Neuronal stem cell (in vitro differentiated cells): ENCODE measurements at regions not wholly inside any gene's neighbourhood (a gene's known extent, or its start where the extent isn't known, plus 50 kb on each side); places are given as distances from the start of the nearest gene placed in this dataset.

ENCODE experiments used
- DNase-seq: peaks from one replicate; pipeline ENCODE4 v3.0.0-alpha.2; 2013; ENCODE audit warnings: low spot score
- H2AFZ ChIP-seq: one replicate; pipeline ENCODE4 v1.6.1; 2013; ENCODE audit warnings: mild to moderate bottlenecking, low read length, inconsistent platforms
- H2AK5ac ChIP-seq: 2 replicates; pipeline ENCODE4 v1.6.1; 2013; ENCODE audit warnings: low read depth, mild to moderate bottlenecking, inconsistent platforms, low read length, moderate library complexity, mixed read lengths
- H2BK120ac ChIP-seq: 2 replicates; pipeline ENCODE4 v1.6.1; 2013; ENCODE audit warnings: low read depth, mild to moderate bottlenecking, inconsistent platforms, low read length, moderate library complexity, mixed read lengths
- H2BK12ac ChIP-seq: one replicate; pipeline ENCODE4 v1.6.1; 2013; ENCODE audit warnings: low read length, inconsistent platforms
- H2BK15ac ChIP-seq: 2 replicates; pipeline ENCODE4 v1.6.1; 2013; ENCODE audit warnings: mild to moderate bottlenecking, low read length, inconsistent platforms, mixed read lengths
- H2BK5ac ChIP-seq: one replicate; pipeline ENCODE4 v1.6.1; 2013; ENCODE audit warnings: inconsistent platforms, mild to moderate bottlenecking, low read length, moderate library complexity
- H3K14ac ChIP-seq: one replicate; pipeline ENCODE4 v1.6.1; 2013; ENCODE audit warnings: low read length, inconsistent platforms
- H3K18ac ChIP-seq: 2 replicates; pipeline ENCODE4 v1.6.1; 2013; ENCODE audit warnings: low read length, inconsistent platforms
- H3K23ac ChIP-seq: 2 replicates; pipeline ENCODE4 v1.6.1; 2013; ENCODE audit warnings: low read depth, mild to moderate bottlenecking, mixed read lengths, low read length, inconsistent platforms; ENCODE audit not compliant: poor library complexity
- H3K27ac ChIP-seq: replicated peaks from 3 replicates; pipeline ENCODE4 v1.5.1; 2013; ENCODE audit warnings: low read length, inconsistent platforms
- H3K27me3 ChIP-seq, 3 experiments: 2 replicates each; pipeline ENCODE4 v1.6.1; 2013; ENCODE audit warnings: low read length in 3 of 3, mild to moderate bottlenecking in 2 of 3, inconsistent platforms in 1 of 3, low read depth in 1 of 3, mixed read lengths in 1 of 3, moderate library complexity in 1 of 3; ENCODE audit not compliant: control insufficient read depth in 3 of 3, insufficient read depth in 3 of 3
- H3K36me3 ChIP-seq, 2 donors: replicated peaks in 1 of 2; 2 replicates each; pipeline ENCODE4 v1.6.1; 2013; ENCODE audit warnings: low read length in 2 of 2; ENCODE audit not compliant: control insufficient read depth in 2 of 2, insufficient read depth in 2 of 2
- H3K4ac ChIP-seq: 2 replicates; pipeline ENCODE4 v1.6.1; 2013; ENCODE audit warnings: inconsistent platforms, mild to moderate bottlenecking, low read length, moderate library complexity
- H3K4me1 ChIP-seq, 2 donors: 1 replicate in 1 of 2; 2 replicates in 1 of 2; pipeline ENCODE4 v1.6.1; 2013; ENCODE audit warnings: low read length in 2 of 2, low read depth in 1 of 2; ENCODE audit not compliant: control insufficient read depth in 2 of 2, insufficient read depth in 1 of 2
- H3K4me2 ChIP-seq: one replicate; pipeline ENCODE4 v1.6.1; 2013; ENCODE audit warnings: mild to moderate bottlenecking, low read length, inconsistent platforms; ENCODE audit not compliant: insufficient read depth, poor library complexity, severe bottlenecking
- H3K4me3 ChIP-seq, 2 donors: 2 replicates each; pipeline ENCODE4 v1.5.1; 2013; ENCODE audit warnings: low read length in 2 of 2, mild to moderate bottlenecking in 2 of 2, inconsistent platforms in 1 of 2, moderate library complexity in 1 of 2
- H3K79me1 ChIP-seq: one replicate; pipeline ENCODE4 v1.6.1; 2013; ENCODE audit warnings: low read depth, mild to moderate bottlenecking, inconsistent platforms, low read length, moderate library complexity
- H3K9ac ChIP-seq: one replicate; pipeline ENCODE4 v1.6.1; 2013; ENCODE audit warnings: mild to moderate bottlenecking, low read depth, low read length, inconsistent platforms; ENCODE audit not compliant: poor library complexity
- H3K9me3 ChIP-seq, 2 donors: replicated peaks in 1 of 2; 2 replicates each; pipeline versions ENCODE3 to v1.6.1; 2013; ENCODE audit warnings: low read length in 2 of 2, mild to moderate bottlenecking in 2 of 2, inconsistent platforms in 1 of 2, low read depth in 1 of 2, mixed read lengths in 1 of 2, moderate library complexity in 1 of 2; ENCODE audit not compliant: control insufficient read depth in 2 of 2, insufficient read depth in 1 of 2
- H4K8ac ChIP-seq: one replicate; pipeline ENCODE4 v1.6.1; 2013; ENCODE audit warnings: low read depth, mild to moderate bottlenecking, inconsistent platforms, low read length, moderate library complexity
- H4K91ac ChIP-seq: one replicate; pipeline ENCODE4 v1.6.1; 2013; ENCODE audit warnings: low read length, low read depth, mild to moderate bottlenecking, inconsistent platforms; ENCODE audit not compliant: poor library complexity
- WGBS, 2 donors: extraction: QIAGEN DNeasy Blood & Tissue Kit; methylation state at CpG; one replicate each; pipeline ENCODE4 v1.1.7; 2013; ENCODE audit warnings: missing lambda C conversion rate in 2 of 2, mixed read lengths in 1 of 2; ENCODE audit not compliant: insufficient read length in 2 of 2, insufficient replicate concordance in 1 of 2; ENCODE audit errors: extremely low coverage in 2 of 2; 5-methylcytosine and 5-hydroxymethylcytosine counted together

DNA sequence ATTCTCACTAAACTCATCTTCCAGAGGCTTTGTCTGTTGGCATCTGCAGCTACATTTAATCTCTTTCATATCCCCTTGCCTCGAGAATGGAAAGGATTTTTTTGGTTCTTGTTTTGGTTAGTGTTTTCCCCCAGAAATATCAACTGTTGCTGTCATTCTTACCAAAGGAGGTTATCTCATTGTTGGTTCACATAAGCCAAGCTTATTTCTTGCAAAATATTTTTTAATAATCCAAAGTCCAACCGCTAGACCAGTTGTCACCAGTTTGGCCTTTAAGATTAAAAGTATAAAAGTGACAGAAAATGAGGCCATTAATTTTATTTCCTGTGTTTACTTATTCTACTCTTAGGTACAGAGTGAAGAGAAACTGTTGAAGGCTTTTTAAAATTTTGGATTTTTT is 66.5 kb upstream of the PROX1 start:
- H3K36me3 ChIP-seq, result no peaks in the 10 kb centered on the region
- H2BK5ac ChIP-seq, result no peak overlapping the region
- WGBS, 2 donors, result no CpG with 5 or more reads among the region's 2 CpGs
- H2BK12ac ChIP-seq, result no peak overlapping the region
- no peak overlapping the region for H2AFZ ChIP-seq
- peaks cover 0 to 3% (median 0%) of the 10 kb centered on the region in 3 experiments for H3K27me3 ChIP-seq
- H2BK15ac ChIP-seq, result no peak overlapping the region
- H3K9me3 ChIP-seq, result no peaks in the 10 kb centered on the region
- H3K9ac ChIP-seq, result no peak overlapping the region
- no peaks in the 10 kb centered on the region for H3K79me1 ChIP-seq
- no peak overlapping the region for H4K8ac ChIP-seq
- DNase-seq, result no peak
- no peak overlapping the region for H3K14ac ChIP-seq
- no peaks in the 10 kb centered on the region for H3K4me1 ChIP-seq
- no peak overlapping the region for H3K4ac ChIP-seq
- H2AK5ac ChIP-seq, result no peak overlapping the region
- no peak overlapping the region for H3K27ac ChIP-seq
- no peak overlapping the region for H3K4me3 ChIP-seq
- no peak overlapping the region for H3K23ac ChIP-seq
- H2BK120ac ChIP-seq, result no peak overlapping the region
- no peak overlapping the region for H3K18ac ChIP-seq
- no peak overlapping the region for H4K91ac ChIP-seq
- no peak overlapping the region for H3K4me2 ChIP-seq

DNA sequence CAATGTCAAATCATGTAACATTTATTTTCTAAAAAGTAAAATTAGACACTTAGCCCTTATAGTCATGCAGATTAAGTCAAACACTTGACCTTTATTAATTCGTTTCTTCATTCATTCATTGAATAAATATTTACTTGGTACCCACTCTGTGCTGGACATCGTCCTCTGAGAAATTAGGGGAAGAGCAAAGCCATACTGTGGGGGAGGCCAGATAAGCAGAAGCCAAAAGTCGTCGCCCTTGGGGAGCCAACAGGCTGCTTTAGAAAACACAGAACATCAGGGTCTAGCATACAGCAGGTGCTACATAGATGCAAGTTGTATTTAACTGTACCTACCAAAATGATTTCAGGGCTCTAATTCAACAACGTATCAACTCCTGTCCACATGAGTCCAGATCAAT is 66.1 kb upstream of the PROX1 start:
- H4K8ac ChIP-seq, result no peak overlapping the region
- H3K4me2 ChIP-seq, result no peak overlapping the region
- H3K18ac ChIP-seq, result no peak overlapping the region
- H3K27ac ChIP-seq, result no peak overlapping the region
- H2BK15ac ChIP-seq, result no peak overlapping the region
- H3K9ac ChIP-seq, result no peak overlapping the region
- H3K36me3 ChIP-seq, result no peaks in the 10 kb centered on the region
- H2BK5ac ChIP-seq, result no peak overlapping the region
- H3K79me1 ChIP-seq, result no peaks in the 10 kb centered on the region
- no peak overlapping the region for H3K4me3 ChIP-seq
- no CpG with 5 or more reads among the region's 5 CpGs for WGBS, 2 donors
- H4K91ac ChIP-seq, result no peak overlapping the region
- H3K27me3 ChIP-seq, result peaks cover 0 to 3% (median 0%) of the 10 kb centered on the region in 3 experiments
- no peak overlapping the region for H3K23ac ChIP-seq
- no peak for DNase-seq
- no peak overlapping the region for H2AFZ ChIP-seq
- no peak overlapping the region for H2BK120ac ChIP-seq
- H3K4me1 ChIP-seq, result no peaks in the 10 kb centered on the region
- H3K9me3 ChIP-seq, result no peaks in the 10 kb centered on the region
- no peak overlapping the region for H2BK12ac ChIP-seq
- H3K14ac ChIP-seq, result no peak overlapping the region
- no peak overlapping the region for H3K4ac ChIP-seq
- no peak overlapping the region for H2AK5ac ChIP-seq

DNA sequence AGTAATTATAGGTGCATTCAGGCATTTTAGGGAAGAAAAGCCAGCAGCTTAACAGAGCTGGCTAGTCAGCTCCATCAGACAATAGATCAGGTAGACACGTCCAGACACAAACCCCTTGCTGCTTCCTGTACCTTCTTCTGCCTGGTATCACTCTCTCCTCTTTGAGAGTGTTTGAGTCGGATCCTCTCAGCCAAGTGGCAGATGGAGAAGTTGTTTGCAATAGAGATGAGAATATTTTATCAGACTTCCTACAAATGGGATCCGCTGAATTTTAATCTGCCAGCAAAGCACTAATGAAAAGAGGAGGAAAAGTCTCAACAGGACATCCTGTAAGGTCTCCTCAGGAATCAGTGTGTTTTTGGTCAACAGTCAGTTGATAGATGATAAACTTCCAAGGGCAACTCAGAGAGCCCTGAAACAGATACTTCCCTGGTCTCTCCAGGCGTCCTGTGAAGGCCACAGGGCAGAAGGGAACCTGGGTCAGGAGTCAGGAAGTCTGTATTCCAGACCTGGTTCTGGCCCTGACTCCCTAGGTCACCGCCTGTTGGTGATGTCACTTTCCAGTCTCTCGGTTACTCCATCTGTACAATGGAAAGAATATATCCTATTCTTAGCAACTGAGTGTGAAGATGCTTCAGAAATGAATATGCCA is 62.1 kb upstream of the PROX1 start:
- no peak overlapping the region for H2BK12ac ChIP-seq
- H3K4me2 ChIP-seq, result no peak overlapping the region
- H3K18ac ChIP-seq, result no peak overlapping the region
- no peak for DNase-seq
- no peak overlapping the region for H2BK5ac ChIP-seq
- H3K4ac ChIP-seq, result no peak overlapping the region
- H3K14ac ChIP-seq, result no peak overlapping the region
- no peak overlapping the region for H3K27ac ChIP-seq
- no peak overlapping the region for H2AFZ ChIP-seq
- no peak overlapping the region for H2AK5ac ChIP-seq
- H3K36me3 ChIP-seq, result no peaks in the 10 kb centered on the region
- H2BK15ac ChIP-seq, result no peak overlapping the region
- H4K91ac ChIP-seq, result no peak overlapping the region
- no peak overlapping the region for H3K9ac ChIP-seq
- no CpG with 5 or more reads among the region's 6 CpGs for WGBS, 2 donors
- no peak overlapping the region for H4K8ac ChIP-seq
- no peak overlapping the region for H3K23ac ChIP-seq
- no peak overlapping the region for H3K4me3 ChIP-seq
- H3K79me1 ChIP-seq, result no peaks in the 10 kb centered on the region
- H2BK120ac ChIP-seq, result no peak overlapping the region
- H3K4me1 ChIP-seq, result peaks cover 0 to 3% of the 10 kb centered on the region in 2 donors
- H3K27me3 ChIP-seq, result peaks cover 0 to 4% (median 0%) of the 10 kb centered on the region in 3 experiments
- H3K9me3 ChIP-seq, result no peaks in the 10 kb centered on the region

DNA sequence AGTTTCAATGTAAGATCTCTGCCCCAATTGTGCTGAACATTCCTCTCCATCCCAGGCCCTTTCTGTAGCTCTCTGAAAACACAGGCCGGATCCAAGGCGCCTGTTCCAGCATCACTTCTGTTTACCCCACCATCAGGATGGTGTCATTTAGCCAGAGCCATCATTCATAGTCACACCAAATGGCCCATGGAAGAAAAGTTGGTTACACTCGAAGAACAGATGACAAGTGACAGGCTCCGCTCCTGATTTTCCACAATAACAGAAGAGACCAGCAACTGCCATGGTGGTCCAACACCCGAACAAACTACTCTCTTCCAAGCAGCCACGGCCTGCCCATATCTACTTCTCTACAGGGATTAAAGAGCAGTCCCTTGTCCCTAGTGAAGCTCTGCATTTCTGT is 59.9 kb upstream of the PROX1 start:
- Histone ChIP-seq H4K91ac (no peak overlapping the region), H3K27ac (no peak overlapping the region), H3K79me1 (no peaks in the 10 kb centered on the region), H2AFZ (no peak overlapping the region), H3K14ac (no peak overlapping the region), H3K23ac (no peak overlapping the region), H3K4me3 (no peak overlapping the region), H2BK15ac (no peak overlapping the region), H3K9ac (no peak overlapping the region), H2AK5ac (no peak overlapping the region), H3K4me2 (no peak overlapping the region), H3K18ac (no peak overlapping the region), H3K4ac (no peak overlapping the region), H2BK120ac (no peak overlapping the region), H4K8ac (no peak overlapping the region), H3K36me3 (no peaks in the 10 kb centered on the region), H3K27me3 (peaks cover 0 to 4% (median 0%) of the 10 kb centered on the region in 3 experiments), H2BK5ac (no peak overlapping the region), H2BK12ac (no peak overlapping the region), H3K4me1 (peaks cover 0 to 6% of the 10 kb centered on the region in 2 donors), H3K9me3 (no peaks in the 10 kb centered on the region)
- no peak for DNase-seq
- no CpG with 5 or more reads among the region's 6 CpGs for WGBS, 2 donors
